SK-N-MC (cell line): ENCODE measurements at regions not wholly inside any gene's neighbourhood (a gene's known extent, or its start where the extent isn't known, plus 50 kb on each side); places are given as distances from the start of the nearest gene placed in this dataset.

Experiments used
- EZH2 ChIP-seq: fragments of 200-600 bp; sonication (generic); IDR thresholded peaks from one replicate; pipeline ENCODE4 v1.6.1; 2017; ENCODE audit warnings: antibody characterized with exemption
- FOXP2 ChIP-seq: optimal IDR thresholded peaks from 2 replicates; pipeline ENCODE3; 2011; ENCODE audit warnings: mild to moderate bottlenecking, moderate library complexity; ENCODE audit not compliant: insufficient read depth; ENCODE audit errors: extremely low read length, control extremely low read depth

DNA sequence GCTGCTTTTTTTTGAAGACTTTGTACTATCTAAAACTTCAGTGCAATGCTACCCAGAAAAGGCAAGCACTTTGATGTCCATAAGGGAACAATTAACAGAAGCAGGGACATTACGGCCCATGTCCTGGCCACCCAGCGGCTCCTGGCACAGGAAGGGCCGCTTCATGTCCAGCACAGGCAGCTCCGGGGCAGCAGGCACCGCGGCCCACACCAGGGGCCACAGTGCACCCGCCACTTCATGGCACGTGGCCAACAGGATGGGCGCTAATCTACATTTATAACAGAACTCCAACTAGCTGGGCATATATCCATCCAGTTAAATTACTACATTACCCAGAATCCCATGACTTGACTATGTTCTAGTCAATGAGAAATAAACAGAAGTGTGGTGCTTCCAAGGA, 198.2 kb upstream of the ID4 start:
- TF ChIP-seq EZH2 = no peak
- no peak for TF ChIP-seq FOXP2
